ENCODE measurements at regions not wholly inside any gene's neighbourhood (a gene's known extent, or its start where the extent isn't known, plus 50 kb on each side); places are given as distances from the start of the nearest gene placed in this dataset.

DNA sequence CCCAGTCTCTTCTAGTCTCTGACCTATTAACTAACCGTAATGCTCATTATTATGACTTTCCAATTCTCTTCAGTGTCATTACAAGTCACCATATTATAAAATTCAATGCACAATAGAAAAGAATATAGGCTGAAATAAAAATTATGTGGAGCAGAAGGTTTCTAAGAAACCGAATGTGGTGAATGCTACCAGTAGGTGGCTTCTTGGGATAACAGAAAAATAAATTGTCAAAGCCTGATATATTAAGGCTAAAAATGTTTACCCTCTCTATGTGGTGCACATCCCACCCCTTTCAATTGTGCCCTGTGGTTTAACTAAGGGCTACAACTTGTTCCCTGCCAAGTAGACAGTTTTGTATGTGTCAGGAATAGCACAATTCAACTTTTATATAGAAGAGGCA is 624.6 kb upstream of the TECRL start:
- no peaks in the 10 kb centered on the region for H3K27me3 ChIP-seq (ENCODE audit: insufficient read depth, low read length)
- no peak for DNase-seq (ENCODE audit: low read depth, low spot score)
- no peak overlapping the region for H3K4me3 ChIP-seq (replicated peaks in 1 of 2; ENCODE audit: low read depth in 1 of 2, low read length in 2 of 2)
- RAD21 ChIA-PET (ENCODE audit: low non-redundant PET in 1 of 2, low total read pairs in 2 of 2, uncharacterized antibody in 2 of 2, unreplicated experiment in 2 of 2) = no interaction called here
- POLR2A ChIA-PET = no interaction called here
- H3K9me3 ChIP-seq (ENCODE audit: control insufficient read depth in 1 of 2, insufficient read depth in 1 of 2, low read depth in 1 of 2, low read length in 2 of 2) = peaks cover 4 to 5% of the 10 kb centered on the region in 2 experiments; a peak in 2 of 4 replicates
- no peak overlapping the region for H2AFZ ChIP-seq (ENCODE audit: low read depth, low read length, poor library complexity, severe bottlenecking)
- H3K4me1 ChIP-seq (ENCODE audit: control insufficient read depth in 1 of 2, insufficient read depth in 2 of 2, low read length in 2 of 2) = no peaks in the 10 kb centered on the region
- no peak for TF ChIP-seq FOSL1 (IDR thresholded peaks at IDR 0.05; ENCODE audit: low read depth)
- no peak for TF ChIP-seq TCF7L2 (IDR thresholded peaks at IDR 0.05; ENCODE audit: borderline replicate concordance, extremely low read depth, insufficient read depth, insufficient read length)
- TF ChIP-seq SRF (IDR thresholded peaks at IDR 0.05; ENCODE audit: low read depth) = no peak
- TF ChIP-seq EGR1 (IDR thresholded peaks at IDR 0.05; ENCODE audit: low read depth) = no peak
- TF ChIP-seq CTCF (IDR thresholded peaks at IDR 0.05 in 2 of 3, conservative IDR thresholded peaks at IDR 0.05 in 1 of 3; ENCODE audit: borderline replicate concordance in 1 of 3, insufficient read depth in 1 of 3, low read depth in 2 of 3, low read length in 2 of 3) = no peak
- no peak for TF ChIP-seq CEBPB (IDR thresholded peaks at IDR 0.05; ENCODE audit: low read depth)
- no peak for TF ChIP-seq JUND (IDR thresholded peaks at IDR 0.05)
- TF ChIP-seq, protein P1, sequence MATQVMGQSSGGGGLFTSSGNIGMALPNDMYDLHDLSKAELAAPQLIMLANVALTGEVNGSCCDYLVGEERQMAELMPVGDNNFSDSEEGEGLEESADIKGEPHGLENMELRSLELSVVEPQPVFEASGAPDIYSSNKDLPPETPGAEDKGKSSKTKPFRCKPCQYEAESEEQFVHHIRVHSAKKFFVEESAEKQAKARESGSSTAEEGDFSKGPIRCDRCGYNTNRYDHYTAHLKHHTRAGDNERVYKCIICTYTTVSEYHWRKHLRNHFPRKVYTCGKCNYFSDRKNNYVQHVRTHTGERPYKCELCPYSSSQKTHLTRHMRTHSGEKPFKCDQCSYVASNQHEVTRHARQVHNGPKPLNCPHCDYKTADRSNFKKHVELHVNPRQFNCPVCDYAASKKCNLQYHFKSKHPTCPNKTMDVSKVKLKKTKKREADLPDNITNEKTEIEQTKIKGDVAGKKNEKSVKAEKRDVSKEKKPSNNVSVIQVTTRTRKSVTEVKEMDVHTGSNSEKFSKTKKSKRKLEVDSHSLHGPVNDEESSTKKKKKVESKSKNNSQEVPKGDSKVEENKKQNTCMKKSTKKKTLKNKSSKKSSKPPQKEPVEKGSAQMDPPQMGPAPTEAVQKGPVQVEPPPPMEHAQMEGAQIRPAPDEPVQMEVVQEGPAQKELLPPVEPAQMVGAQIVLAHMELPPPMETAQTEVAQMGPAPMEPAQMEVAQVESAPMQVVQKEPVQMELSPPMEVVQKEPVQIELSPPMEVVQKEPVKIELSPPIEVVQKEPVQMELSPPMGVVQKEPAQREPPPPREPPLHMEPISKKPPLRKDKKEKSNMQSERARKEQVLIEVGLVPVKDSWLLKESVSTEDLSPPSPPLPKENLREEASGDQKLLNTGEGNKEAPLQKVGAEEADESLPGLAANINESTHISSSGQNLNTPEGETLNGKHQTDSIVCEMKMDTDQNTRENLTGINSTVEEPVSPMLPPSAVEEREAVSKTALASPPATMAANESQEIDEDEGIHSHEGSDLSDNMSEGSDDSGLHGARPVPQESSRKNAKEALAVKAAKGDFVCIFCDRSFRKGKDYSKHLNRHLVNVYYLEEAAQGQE (IDR thresholded peaks at IDR 0.05; ENCODE audit: low read depth) = no peak
- TF ChIP-seq ZNF274 (IDR thresholded peaks at IDR 0.05; ENCODE audit: low read depth, low read length) = no peak
- no peak for TF ChIP-seq SIN3A (IDR thresholded peaks at IDR 0.05; ENCODE audit: low read depth)
- TF ChIP-seq, protein P2, sequence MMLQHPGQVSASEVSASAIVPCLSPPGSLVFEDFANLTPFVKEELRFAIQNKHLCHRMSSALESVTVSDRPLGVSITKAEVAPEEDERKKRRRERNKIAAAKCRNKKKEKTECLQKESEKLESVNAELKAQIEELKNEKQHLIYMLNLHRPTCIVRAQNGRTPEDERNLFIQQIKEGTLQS (IDR thresholded peaks at IDR 0.05) = no peak
- no peak for TF ChIP-seq POLR2A (IDR thresholded peaks at IDR 0.05; ENCODE audit: borderline replicate concordance, extremely low read depth, insufficient read depth, insufficient read length)
- no peak for TF ChIP-seq YY1 (IDR thresholded peaks at IDR 0.05; ENCODE audit: extremely low read depth, insufficient replicate concordance, low read depth, low read length)
- TF ChIP-seq CBX3 (IDR thresholded peaks at IDR 0.05; ENCODE audit: low read depth) = no peak
- TF ChIP-seq, protein P3, sequence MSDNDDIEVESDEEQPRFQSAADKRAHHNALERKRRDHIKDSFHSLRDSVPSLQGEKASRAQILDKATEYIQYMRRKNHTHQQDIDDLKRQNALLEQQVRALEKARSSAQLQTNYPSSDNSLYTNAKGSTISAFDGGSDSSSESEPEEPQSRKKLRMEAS (IDR thresholded peaks at IDR 0.05) = no peak
- no peak for TF ChIP-seq RAD21 (IDR thresholded peaks at IDR 0.05; ENCODE audit: low read depth)
- no peak for TF ChIP-seq EZH2phosphoT487 (IDR thresholded peaks at IDR 0.05; ENCODE audit: borderline replicate concordance)
- TF ChIP-seq ELF1 (IDR thresholded peaks at IDR 0.05; ENCODE audit: borderline replicate concordance, low read depth) = no peak
- TF ChIP-seq SP1 (IDR thresholded peaks at IDR 0.05; ENCODE audit: low read depth) = no peak
- H3K27ac ChIP-seq (ENCODE audit: low read depth, low read length) = no peak overlapping the region
- H3K36me3 ChIP-seq (ENCODE audit: control insufficient read depth in 1 of 2, insufficient read depth in 2 of 2, low read length in 2 of 2) = no peaks in the 10 kb centered on the region
- H3K4me2 ChIP-seq (ENCODE audit: low read length) = no peak overlapping the region
- intact Hi-C loops (cut with micrococcal nuclease) = no loop called here
- no peak for ATAC-seq
- CTCF ChIA-PET = no interaction called here
- H3K9me2 ChIP-seq (ENCODE audit: insufficient read depth) = no peaks in the 10 kb centered on the region
- no peaks in the 10 kb centered on the region for H3K79me2 ChIP-seq (ENCODE audit: insufficient read depth, low read length)
- no peak overlapping the region for H3K9ac ChIP-seq (ENCODE audit: low read length)
- H4K20me1 ChIP-seq (ENCODE audit: insufficient read depth) = no peaks in the 10 kb centered on the region
- no TSS peak for BruUV-seq (replicated peaks)

Data from HCT116 (cell line).